WTC11 (cell line): ENCODE measurements at regions not wholly inside any gene's neighbourhood (a gene's known extent, or its start where the extent isn't known, plus 50 kb on each side); places are given as distances from the start of the nearest gene placed in this dataset.

Source experiments
- ATF6 ChIP-seq: sonication (generic); formaldehyde crosslinking; IDR thresholded peaks from 2 replicates; pipeline ENCODE4 v1.8.1; 2023; ENCODE audit warnings: mild to moderate bottlenecking, missing genetic modification reagents
- CREM ChIP-seq: sonication (generic); formaldehyde crosslinking; IDR thresholded peaks from 2 replicates; pipeline ENCODE4 v1.8.1; 2022; ENCODE audit warnings: mild to moderate bottlenecking, missing genetic modification reagents, moderate library complexity
- ETV6 ChIP-seq: sonication (generic); formaldehyde crosslinking; IDR thresholded peaks from 2 replicates; pipeline ENCODE4 v1.8.1; 2022; ENCODE audit warnings: mild to moderate bottlenecking, missing genetic modification reagents
- PRDM15 ChIP-seq: sonication (generic); formaldehyde crosslinking; IDR thresholded peaks from 2 replicates; pipeline ENCODE4 v1.8.0; 2022; ENCODE audit warnings: missing genetic modification reagents
- PREB ChIP-seq: sonication (generic); formaldehyde crosslinking; IDR thresholded peaks from 2 replicates; pipeline ENCODE4 v1.8.1; 2022; ENCODE audit warnings: mild to moderate bottlenecking, missing genetic modification reagents, moderate library complexity, borderline replicate concordance
- TEAD4 ChIP-seq: sonication (generic); formaldehyde crosslinking; IDR thresholded peaks from 2 replicates; pipeline ENCODE4 v1.8.0; 2022; ENCODE audit warnings: mild to moderate bottlenecking, missing genetic modification reagents
- USF2 ChIP-seq: sonication (generic); formaldehyde crosslinking; IDR thresholded peaks from 2 replicates; pipeline ENCODE4 v1.8.1; 2023; ENCODE audit warnings: mild to moderate bottlenecking, missing genetic modification reagents, moderate library complexity
- ZNF317 ChIP-seq: sonication (generic); formaldehyde crosslinking; IDR thresholded peaks from 2 replicates; pipeline ENCODE4 v1.8.1; 2023; ENCODE audit warnings: low read depth, mild to moderate bottlenecking, moderate library complexity, missing genetic modification reagents, borderline replicate concordance
- TF ChIP-seq, protein P1 (sequence below): fragments of 200-600 bp; IDR thresholded peaks from 2 replicates; pipeline ENCODE4 v1.8.0; 2022; ENCODE audit warnings: antibody characterized with exemption
- TF ChIP-seq, protein P2 (sequence below): fragments of 250-450 bp; sonication (Bioruptor Pico); IDR thresholded peaks from 2 replicates; pipeline ENCODE4 v1.8.0; 2021; ENCODE audit warnings: mild to moderate bottlenecking

DNA sequence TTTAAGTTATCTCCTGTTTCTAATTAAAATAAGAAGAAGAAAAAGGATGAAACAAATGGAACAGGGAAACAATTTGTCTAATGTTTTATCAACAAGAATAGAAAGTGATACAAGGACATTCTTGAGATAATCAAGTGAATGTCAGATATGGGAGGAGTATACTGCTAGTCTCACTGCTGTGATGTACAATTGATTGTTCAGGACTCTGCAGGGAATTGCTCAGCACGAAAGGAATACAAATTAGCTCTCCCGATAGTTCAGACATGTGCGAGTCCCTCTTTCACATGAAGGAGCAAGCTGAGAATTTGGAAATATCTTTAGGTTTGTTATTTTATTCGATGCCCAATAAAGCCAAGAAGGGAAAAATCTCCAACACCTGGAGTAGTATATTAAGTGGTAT, 57.3 kb upstream of the FSTL5 start:
- TF ChIP-seq ATF6 (no peak), USF2 (CRISPR knock-in tag) (no peak), ETV6 (CRISPR knock-in tag) (no peak), PREB (no peak), ZNF317 (CRISPR knock-in tag) (no peak), TEAD4 (CRISPR knock-in tag) (no peak), PRDM15 (no peak), CREM (no peak)
- TF ChIP-seq, protein P1, sequence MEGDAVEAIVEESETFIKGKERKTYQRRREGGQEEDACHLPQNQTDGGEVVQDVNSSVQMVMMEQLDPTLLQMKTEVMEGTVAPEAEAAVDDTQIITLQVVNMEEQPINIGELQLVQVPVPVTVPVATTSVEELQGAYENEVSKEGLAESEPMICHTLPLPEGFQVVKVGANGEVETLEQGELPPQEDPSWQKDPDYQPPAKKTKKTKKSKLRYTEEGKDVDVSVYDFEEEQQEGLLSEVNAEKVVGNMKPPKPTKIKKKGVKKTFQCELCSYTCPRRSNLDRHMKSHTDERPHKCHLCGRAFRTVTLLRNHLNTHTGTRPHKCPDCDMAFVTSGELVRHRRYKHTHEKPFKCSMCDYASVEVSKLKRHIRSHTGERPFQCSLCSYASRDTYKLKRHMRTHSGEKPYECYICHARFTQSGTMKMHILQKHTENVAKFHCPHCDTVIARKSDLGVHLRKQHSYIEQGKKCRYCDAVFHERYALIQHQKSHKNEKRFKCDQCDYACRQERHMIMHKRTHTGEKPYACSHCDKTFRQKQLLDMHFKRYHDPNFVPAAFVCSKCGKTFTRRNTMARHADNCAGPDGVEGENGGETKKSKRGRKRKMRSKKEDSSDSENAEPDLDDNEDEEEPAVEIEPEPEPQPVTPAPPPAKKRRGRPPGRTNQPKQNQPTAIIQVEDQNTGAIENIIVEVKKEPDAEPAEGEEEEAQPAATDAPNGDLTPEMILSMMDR, result no peak
- TF ChIP-seq, protein P2, sequence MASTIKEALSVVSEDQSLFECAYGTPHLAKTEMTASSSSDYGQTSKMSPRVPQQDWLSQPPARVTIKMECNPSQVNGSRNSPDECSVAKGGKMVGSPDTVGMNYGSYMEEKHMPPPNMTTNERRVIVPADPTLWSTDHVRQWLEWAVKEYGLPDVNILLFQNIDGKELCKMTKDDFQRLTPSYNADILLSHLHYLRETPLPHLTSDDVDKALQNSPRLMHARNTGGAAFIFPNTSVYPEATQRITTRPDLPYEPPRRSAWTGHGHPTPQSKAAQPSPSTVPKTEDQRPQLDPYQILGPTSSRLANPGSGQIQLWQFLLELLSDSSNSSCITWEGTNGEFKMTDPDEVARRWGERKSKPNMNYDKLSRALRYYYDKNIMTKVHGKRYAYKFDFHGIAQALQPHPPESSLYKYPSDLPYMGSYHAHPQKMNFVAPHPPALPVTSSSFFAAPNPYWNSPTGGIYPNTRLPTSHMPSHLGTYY (CRISPR knock-in tag), result no peak
